GM04504 (cell line): ENCODE measurements at regions not wholly inside any gene's neighbourhood (a gene's known extent, or its start where the extent isn't known, plus 50 kb on each side); places are given as distances from the start of the nearest gene placed in this dataset.

Source experiments
- DNase-seq: peaks from one replicate; pipeline ENCODE4 v3.0.0-alpha.2; 2012; ENCODE audit warnings: low read depth

GRCh38 chr4:65126200-65126599, 544.1 kb downstream of the EPHA5 start:
- no peak for DNase-seq

- DNase-seq: no peak
Observed at GRCh38 chr4:65120287-65120686, 550.0 kb downstream of the EPHA5 start.

- no peak for DNase-seq
Observed at GRCh38 chr4:65102419-65102818, 567.9 kb downstream of the EPHA5 start.

- DNase-seq: no peak
Observed at GRCh38 chr4:65096630-65097029, 573.7 kb downstream of the EPHA5 start.

GRCh38 chr4:65089666-65090065, 580.6 kb downstream of the EPHA5 start:
- DNase-seq: no peak

GRCh38 chr4:65083076-65083475, 587.2 kb downstream of the EPHA5 start:
- no peak for DNase-seq

GRCh38 chr4:65071564-65071963, 598.7 kb downstream of the EPHA5 start:
- DNase-seq: no peak

- DNase-seq: no peak
Observed at GRCh38 chr4:65069177-65069576, 601.1 kb downstream of the EPHA5 start.

GRCh38 chr4:65066106-65066505, 604.2 kb downstream of the EPHA5 start:
- no peak for DNase-seq

- DNase-seq: no peak
Observed at GRCh38 chr4:65063601-65064000, 606.7 kb downstream of the EPHA5 start.

- no peak for DNase-seq
Observed at GRCh38 chr4:65050786-65051185, 619.5 kb downstream of the EPHA5 start.

GRCh38 chr4:65046192-65047133, 623.8 kb downstream of the EPHA5 start:
- DNase-seq: no peak

GRCh38 chr4:65033899-65034298, 624.6 kb upstream of the TECRL start:
- no peak for DNase-seq

- no peak for DNase-seq
Observed at GRCh38 chr4:65028592-65028991, 619.3 kb upstream of the TECRL start.

- DNase-seq: no peak
Observed at GRCh38 chr4:65023883-65024670, 614.8 kb upstream of the TECRL start.

GRCh38 chr4:65023081-65023480, 613.8 kb upstream of the TECRL start:
- no peak for DNase-seq

GRCh38 chr4:65021737-65022136, 612.5 kb upstream of the TECRL start:
- no peak for DNase-seq

- DNase-seq: no peak
Observed at GRCh38 chr4:65021149-65021548, 611.9 kb upstream of the TECRL start.

GRCh38 chr4:65019775-65020174, 610.5 kb upstream of the TECRL start:
- DNase-seq: no peak

GRCh38 chr4:65018313-65018712, 609.1 kb upstream of the TECRL start:
- no peak for DNase-seq

- DNase-seq: no peak
Observed at GRCh38 chr4:65014078-65014477, 604.8 kb upstream of the TECRL start.

GRCh38 chr4:65007841-65008439, 598.7 kb upstream of the TECRL start:
- DNase-seq: peak; percentile 0

GRCh38 chr4:64975177-64975576, 565.9 kb upstream of the TECRL start:
- no peak for DNase-seq
